Keratinocyte (primary cell): ENCODE measurements at regions not wholly inside any gene's neighbourhood (a gene's known extent, or its start where the extent isn't known, plus 50 kb on each side); places are given as distances from the start of the nearest gene placed in this dataset.

Experiments
- DNase-seq: peaks from one replicate; pipeline ENCODE4 v3.0.0-alpha.2; 2011; ENCODE audit warnings: low read depth, missing footprints, low spot score
- FAIRE-seq: peaks from 2 replicates; lab custom pipeline; 2011; peaks lifted over from hg19 to GRCh38; lab: Jason Lieb, UNC
- H2AFZ ChIP-seq: 2 replicates; pipeline ENCODE4 v1.6.0; 2012; ENCODE audit warnings: low read length, control low read depth, inconsistent platforms; ENCODE audit not compliant: control insufficient read depth
- H3K27ac ChIP-seq: 2 replicates; pipeline ENCODE4 v1.5.1; 2011; ENCODE audit warnings: low read length; ENCODE audit not compliant: control insufficient read depth, insufficient read depth
- H3K27me3 ChIP-seq: 3 replicates; pipeline ENCODE4 v1.6.0; 2011; ENCODE audit warnings: low read length; ENCODE audit not compliant: control insufficient read depth, insufficient read depth; ENCODE audit errors: extremely low read depth
- H3K36me3 ChIP-seq, 2 experiments: 2 replicates in 1 of 2; 3 replicates in 1 of 2; pipeline ENCODE4 v1.5.1; 2011; ENCODE audit warnings: low read length in 2 of 2, mild to moderate bottlenecking in 1 of 2; ENCODE audit not compliant: control insufficient read depth in 2 of 2, insufficient read depth in 2 of 2; ENCODE audit errors: extremely low read depth in 1 of 2
- H3K4me1 ChIP-seq: 3 replicates; pipeline ENCODE4 v1.5.1; 2011; ENCODE audit warnings: low read length; ENCODE audit not compliant: control insufficient read depth, insufficient read depth; ENCODE audit errors: extremely low read depth
- H3K4me2 ChIP-seq: 3 replicates; pipeline ENCODE4 v1.6.0; 2011; ENCODE audit warnings: low read depth, low read length; ENCODE audit not compliant: control insufficient read depth, insufficient read depth; ENCODE audit errors: extremely low read depth
- H3K4me3 ChIP-seq, 3 experiments: fragments of 200-600 bp in 1 of 3; sonication (generic) in 1 of 3; 2 replicates in 2 of 3; 3 replicates in 1 of 3; pipeline ENCODE4 v1.5.1; 2011 to 2016; ENCODE audit warnings: low read length in 3 of 3, mild to moderate bottlenecking in 3 of 3, control low read depth in 2 of 3, inconsistent platforms in 1 of 3, low read depth in 1 of 3, mixed read lengths in 1 of 3, mixed run types in 1 of 3, moderate library complexity in 1 of 3; ENCODE audit not compliant: control insufficient read depth in 2 of 3, insufficient read depth in 2 of 3; ENCODE audit errors: extremely low read depth in 1 of 3
- H3K79me2 ChIP-seq: 2 replicates; pipeline ENCODE4 v1.6.0; 2012; ENCODE audit warnings: low read length; ENCODE audit not compliant: control insufficient read depth, insufficient read depth
- H3K9ac ChIP-seq: 3 replicates; pipeline ENCODE4 v1.6.0; 2011; ENCODE audit warnings: low read length; ENCODE audit not compliant: control insufficient read depth, insufficient read depth; ENCODE audit errors: extremely low read depth
- H3K9me1 ChIP-seq: 3 replicates; pipeline ENCODE4 v1.6.0; 2011; ENCODE audit warnings: low read length; ENCODE audit not compliant: control insufficient read depth, insufficient read depth; ENCODE audit errors: extremely low read depth
- H3K9me3 ChIP-seq: 2 replicates; pipeline ENCODE4 v1.5.1; 2012; ENCODE audit warnings: low read depth, low read length; ENCODE audit not compliant: control insufficient read depth
- H4K20me1 ChIP-seq: 3 replicates; pipeline ENCODE4 v1.6.0; 2011; ENCODE audit warnings: low read length; ENCODE audit not compliant: control insufficient read depth, insufficient read depth; ENCODE audit errors: extremely low read depth
- EZH2 ChIP-seq: IDR thresholded peaks from one replicate; pipeline ENCODE4 v1.6.1; 2012; ENCODE audit warnings: inconsistent platforms, mild to moderate bottlenecking, low read length, moderate library complexity
- dilution Hi-C: fragments of 300-500 bp; cut with MboI; formaldehyde crosslinking; loops from one replicate; pipeline ENCODE4 v1.7.0; 2020; ENCODE audit warnings: low sequenced_read_pairs; ENCODE audit not compliant: extremely low pct_ligation_motif_present
- TF ChIP-seq, protein P1 (sequence below), 3 experiments: IDR thresholded peaks in 1 of 3; conservative IDR thresholded peaks in 1 of 3; optimal IDR thresholded peaks in 1 of 3; 2 replicates in 2 of 3; 3 replicates in 1 of 3; pipeline versions ENCODE3 to v1.5.1; 2011; ENCODE audit warnings: low read length in 3 of 3, mild to moderate bottlenecking in 3 of 3, moderate library complexity in 2 of 3, control low read depth in 1 of 3, inconsistent platforms in 1 of 3; ENCODE audit not compliant: insufficient read depth in 2 of 3; ENCODE audit errors: extremely low read depth in 1 of 3

GRCh38 chr10:78473006-78473405, 439.3 kb downstream of the RPS24 start:
- Histone ChIP-seq H3K9ac (no peak overlapping the region), H3K27me3 (no peaks in the 10 kb centered on the region), H3K4me1 (no peaks in the 10 kb centered on the region), H3K27ac (no peak overlapping the region), H3K9me3 (no peaks in the 10 kb centered on the region), H3K36me3 (no peaks in the 10 kb centered on the region), H4K20me1 (no peaks in the 10 kb centered on the region), H3K4me3 (no peak overlapping the region), H3K4me2 (no peak overlapping the region), H3K9me1 (no peaks in the 10 kb centered on the region), H3K79me2 (no peaks in the 10 kb centered on the region), H2AFZ (no peak overlapping the region)
- no peak for FAIRE-seq
- TF ChIP-seq EZH2: no peak
- TF ChIP-seq, protein P1, sequence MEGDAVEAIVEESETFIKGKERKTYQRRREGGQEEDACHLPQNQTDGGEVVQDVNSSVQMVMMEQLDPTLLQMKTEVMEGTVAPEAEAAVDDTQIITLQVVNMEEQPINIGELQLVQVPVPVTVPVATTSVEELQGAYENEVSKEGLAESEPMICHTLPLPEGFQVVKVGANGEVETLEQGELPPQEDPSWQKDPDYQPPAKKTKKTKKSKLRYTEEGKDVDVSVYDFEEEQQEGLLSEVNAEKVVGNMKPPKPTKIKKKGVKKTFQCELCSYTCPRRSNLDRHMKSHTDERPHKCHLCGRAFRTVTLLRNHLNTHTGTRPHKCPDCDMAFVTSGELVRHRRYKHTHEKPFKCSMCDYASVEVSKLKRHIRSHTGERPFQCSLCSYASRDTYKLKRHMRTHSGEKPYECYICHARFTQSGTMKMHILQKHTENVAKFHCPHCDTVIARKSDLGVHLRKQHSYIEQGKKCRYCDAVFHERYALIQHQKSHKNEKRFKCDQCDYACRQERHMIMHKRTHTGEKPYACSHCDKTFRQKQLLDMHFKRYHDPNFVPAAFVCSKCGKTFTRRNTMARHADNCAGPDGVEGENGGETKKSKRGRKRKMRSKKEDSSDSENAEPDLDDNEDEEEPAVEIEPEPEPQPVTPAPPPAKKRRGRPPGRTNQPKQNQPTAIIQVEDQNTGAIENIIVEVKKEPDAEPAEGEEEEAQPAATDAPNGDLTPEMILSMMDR (optimal IDR thresholded peaks at IDR 0.05 in 1 of 3, IDR thresholded peaks at IDR 0.05 in 1 of 3, conservative IDR thresholded peaks at IDR 0.05 in 1 of 3; ENCODE audit: extremely low read depth in 1 of 3, insufficient read depth in 2 of 3, low read length in 3 of 3): no peak
- dilution Hi-C loops: no loop called here
- DNase-seq: no peak

DNA sequence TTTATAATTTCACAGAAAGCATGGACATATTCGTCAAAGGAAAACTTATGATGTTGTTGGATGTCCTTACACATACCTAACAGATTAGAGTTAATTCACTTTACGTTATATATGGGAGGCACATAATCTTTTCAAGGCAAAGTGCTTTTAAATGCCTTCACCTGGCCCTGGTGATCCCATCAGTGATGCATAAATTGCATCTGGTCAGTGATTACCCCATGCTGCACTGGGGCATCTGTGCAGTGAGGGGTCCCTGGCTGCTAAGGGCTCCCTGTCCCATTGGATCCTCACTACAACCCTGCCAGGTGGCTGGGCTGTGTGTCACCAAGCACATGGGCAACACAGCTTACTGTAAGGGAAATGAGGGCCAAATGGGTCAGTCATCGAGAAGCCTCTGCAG, 441.1 kb downstream of the RPS24 start:
- no peaks in the 10 kb centered on the region for H3K36me3 ChIP-seq
- FAIRE-seq (no peak), DNase-seq (no peak)
- H3K4me1 ChIP-seq: no peaks in the 10 kb centered on the region
- dilution Hi-C loops: no loop called here
- no peaks in the 10 kb centered on the region for H3K27me3 ChIP-seq
- no peaks in the 10 kb centered on the region for H3K79me2 ChIP-seq
- no peak overlapping the region for H3K4me2 ChIP-seq
- H3K9me1 ChIP-seq: no peaks in the 10 kb centered on the region
- no peak overlapping the region for H3K9ac ChIP-seq
- H2AFZ ChIP-seq: no peak overlapping the region
- H3K27ac ChIP-seq: no peak overlapping the region
- no peak overlapping the region for H3K4me3 ChIP-seq
- no peaks in the 10 kb centered on the region for H4K20me1 ChIP-seq
- H3K9me3 ChIP-seq: no peaks in the 10 kb centered on the region
- TF ChIP-seq, protein P1 (optimal IDR thresholded peaks at IDR 0.05 in 1 of 3, IDR thresholded peaks at IDR 0.05 in 1 of 3, conservative IDR thresholded peaks at IDR 0.05 in 1 of 3; ENCODE audit: extremely low read depth in 1 of 3, insufficient read depth in 2 of 3, low read length in 3 of 3): no peak
- TF ChIP-seq EZH2: no peak
